ENCODE measurements at regions not wholly inside any gene's neighbourhood (a gene's known extent, or its start where the extent isn't known, plus 50 kb on each side); places are given as distances from the start of the nearest gene placed in this dataset.

DNA sequence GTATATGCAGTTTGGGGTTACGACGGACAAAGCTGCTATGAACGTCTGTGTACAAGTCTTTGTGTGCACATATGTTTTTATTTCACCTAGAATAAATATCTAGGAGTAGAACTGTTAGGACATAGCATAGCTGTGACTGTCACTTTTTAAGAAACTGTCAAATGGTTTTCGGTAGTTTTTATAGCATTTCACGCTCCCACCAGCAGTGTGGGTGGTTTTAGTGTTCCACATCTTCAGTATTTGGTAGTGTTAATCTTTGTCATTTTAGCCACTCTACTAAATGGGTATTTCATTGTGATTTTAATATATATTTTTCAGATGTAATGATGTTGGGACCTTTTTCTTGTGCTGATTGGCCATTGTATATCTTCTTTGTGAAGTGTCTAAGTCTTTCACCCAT is 109.1 kb upstream of the BCAT1 start:
- DNase-seq = peak in 2 of 3 donors; percentile 8 to 18
- H3K27ac Mint-ChIP-seq = peak overlapping the region; percentile 51 to 93 (median 78)

GRCh38 chr12:25056486-25057130 is 107.7 kb upstream of the BCAT1 start:
- peaks cover 69 to 82% of the 10 kb centered on the region in 2 donors for H3K4me1 Mint-ChIP-seq
- H3K36me3 Mint-ChIP-seq = no peaks in the 10 kb centered on the region
- no peaks in the 10 kb centered on the region for H3K9me3 Mint-ChIP-seq
- no peak for DNase-seq
- H3K27ac Mint-ChIP-seq = peak overlapping the region; percentile 87 to 94 (median 92)
- H3K4me3 Mint-ChIP-seq = peak overlapping the region; percentile 78 to 90 (median 85)
- H3K27me3 Mint-ChIP-seq (ENCODE audit: low read depth in 3 of 3) = peaks cover 4 to 16% (median 12%) of the 10 kb centered on the region in 3 donors

More for the DNA sequence above, 109.1 kb upstream of the BCAT1 start:
- peaks cover 0 to 3% (median 0%) of the 10 kb centered on the region in 3 donors for H3K27me3 Mint-ChIP-seq (ENCODE audit: low read depth in 3 of 3)
- H3K4me1 Mint-ChIP-seq = peaks cover 70 to 84% of the 10 kb centered on the region in 2 donors
- peak overlapping the region; percentile 48 to 74 (median 65) for H3K4me3 Mint-ChIP-seq
- H3K36me3 Mint-ChIP-seq = peaks cover 5% of the 10 kb centered on the region in 3 donors
- no peaks in the 10 kb centered on the region for H3K9me3 Mint-ChIP-seq

GRCh38 chr12:25056011-25056410 is 107.1 kb upstream of the BCAT1 start:
- no peak for DNase-seq
- Mint-ChIP-seq H3K4me3 (peak overlapping the region; percentile 78 to 90 (median 85)), H3K9me3 (no peaks in the 10 kb centered on the region), H3K27ac (peak overlapping the region; percentile 87 to 94 (median 92)), H3K4me1 (peaks cover 70 to 82% of the 10 kb centered on the region in 2 donors), H3K36me3 (no peaks in the 10 kb centered on the region), H3K27me3 (ENCODE audit: low read depth in 3 of 3) (peaks cover 4 to 20% (median 12%) of the 10 kb centered on the region in 3 donors)

- H3K36me3 Mint-ChIP-seq = no peaks in the 10 kb centered on the region
- peaks cover 4 to 23% (median 12%) of the 10 kb centered on the region in 3 donors for H3K27me3 Mint-ChIP-seq (ENCODE audit: low read depth in 3 of 3)
- peaks cover 67 to 76% of the 10 kb centered on the region in 2 donors for H3K4me1 Mint-ChIP-seq
- DNase-seq = peak; percentile 47 to 61 (median 49)
- H3K9me3 Mint-ChIP-seq = no peaks in the 10 kb centered on the region
- H3K4me3 Mint-ChIP-seq = peak overlapping the region; percentile 85 to 95 (median 85)
- H3K27ac Mint-ChIP-seq = peak overlapping the region; percentile 88 to 97 (median 94)
Measured at GRCh38 chr12:25054783-25055144, 105.9 kb upstream of the BCAT1 start.

DNA sequence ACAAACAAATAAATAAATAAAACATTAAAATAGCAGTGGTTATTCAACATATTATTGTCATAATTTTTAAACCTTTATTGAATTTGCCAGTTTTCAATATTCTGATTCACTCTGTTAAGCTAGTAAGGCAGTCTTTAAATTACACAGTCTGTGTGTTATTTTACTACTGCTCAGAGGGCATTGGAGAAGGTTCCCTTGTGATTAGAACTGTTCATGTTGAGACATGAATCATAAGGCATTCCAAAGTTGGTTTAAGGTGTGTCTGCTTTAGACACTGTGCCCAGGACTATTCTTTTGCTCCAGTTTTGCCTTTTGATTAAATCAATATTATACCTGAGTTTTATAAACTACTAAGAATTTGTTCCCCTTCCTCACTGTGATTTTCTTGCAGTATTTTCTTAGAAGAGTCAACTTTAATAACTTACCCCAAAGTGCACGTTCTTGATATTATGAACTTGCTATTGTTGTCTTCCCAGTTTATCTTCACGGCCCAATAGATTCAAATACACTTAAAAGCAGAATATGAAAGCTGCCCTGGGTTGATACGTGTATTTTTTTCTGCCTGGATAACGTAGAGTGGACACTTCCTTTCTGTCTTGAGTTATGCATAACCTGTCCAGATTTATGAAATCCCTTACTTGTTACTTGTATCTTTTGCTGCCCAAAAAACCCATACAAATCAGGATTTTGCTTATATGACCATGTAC is 105.3 kb upstream of the BCAT1 start:
- Mint-ChIP-seq H3K9me3 (no peaks in the 10 kb centered on the region), H3K36me3 (no peaks in the 10 kb centered on the region), H3K27ac (peak overlapping the region; percentile 88 to 97 (median 94)), H3K4me3 (peak overlapping the region; percentile 85 to 95 (median 85)), H3K4me1 (peaks cover 67 to 74% of the 10 kb centered on the region in 2 donors), H3K27me3 (ENCODE audit: low read depth in 3 of 3) (peaks cover 4 to 23% (median 12%) of the 10 kb centered on the region in 3 donors)
- DNase-seq = peak in 1 of 3 donors; percentile 4

DNA sequence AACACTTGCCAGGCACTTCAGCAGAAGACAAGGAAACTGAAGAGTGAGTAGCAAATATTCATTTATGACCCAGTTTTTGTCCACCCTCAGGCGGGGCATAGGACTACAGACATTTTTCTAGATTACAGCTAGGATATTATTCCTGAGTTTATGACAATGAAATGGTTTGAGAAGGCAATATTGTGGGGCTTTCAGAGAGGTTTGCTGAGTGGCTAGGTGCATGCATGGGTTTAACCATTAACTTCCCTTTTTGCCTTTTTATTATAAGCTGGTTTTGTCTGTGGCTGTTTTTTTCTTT is 104.0 kb upstream of the BCAT1 start:
- H3K36me3 Mint-ChIP-seq = no peaks in the 10 kb centered on the region

GRCh38 chr12:25052196-25052913 is 103.5 kb upstream of the BCAT1 start:
- peak; percentile 88 to 91 (median 89) for DNase-seq
- H3K27me3 Mint-ChIP-seq (ENCODE audit: low read depth in 3 of 3) = peaks cover 6 to 23% (median 14%) of the 10 kb centered on the region in 3 donors
- H3K9me3 Mint-ChIP-seq = peaks cover 0 to 2% (median 0%) of the 10 kb centered on the region in 6 donors
- peaks cover 49 to 57% of the 10 kb centered on the region in 2 donors for H3K4me1 Mint-ChIP-seq
- H3K36me3 Mint-ChIP-seq = no peaks in the 10 kb centered on the region
- H3K27ac Mint-ChIP-seq = peak overlapping the region; percentile 97 to 100 (median 99)
- H3K4me3 Mint-ChIP-seq = peak overlapping the region; percentile 97 to 99 (median 99)

More for the DNA sequence above, 104.0 kb upstream of the BCAT1 start:
- H3K4me3 Mint-ChIP-seq = peak overlapping the region; percentile 97 to 99 (median 99)
- H3K27ac Mint-ChIP-seq = peak overlapping the region; percentile 97 to 100 (median 99)
- H3K9me3 Mint-ChIP-seq = no peaks in the 10 kb centered on the region
- H3K4me1 Mint-ChIP-seq = peaks cover 54 to 62% of the 10 kb centered on the region in 2 donors
- peaks cover 4 to 23% (median 12%) of the 10 kb centered on the region in 3 donors for H3K27me3 Mint-ChIP-seq (ENCODE audit: low read depth in 3 of 3)
- DNase-seq = no peak

GRCh38 chr12:25051656-25052195 is 102.8 kb upstream of the BCAT1 start:
- H3K36me3 Mint-ChIP-seq = no peaks in the 10 kb centered on the region
- H3K27me3 Mint-ChIP-seq (ENCODE audit: low read depth in 3 of 3) = peaks cover 6 to 23% (median 14%) of the 10 kb centered on the region in 3 donors
- H3K27ac Mint-ChIP-seq = peak overlapping the region; percentile 97 to 100 (median 99)
- peaks cover 44 to 50% of the 10 kb centered on the region in 2 donors for H3K4me1 Mint-ChIP-seq
- H3K4me3 Mint-ChIP-seq = peak overlapping the region; percentile 97 to 99 (median 99)
- peaks cover 0 to 4% (median 2%) of the 10 kb centered on the region in 6 donors for H3K9me3 Mint-ChIP-seq
- peak in 2 of 3 donors; percentile 87 to 89 for DNase-seq

DNA sequence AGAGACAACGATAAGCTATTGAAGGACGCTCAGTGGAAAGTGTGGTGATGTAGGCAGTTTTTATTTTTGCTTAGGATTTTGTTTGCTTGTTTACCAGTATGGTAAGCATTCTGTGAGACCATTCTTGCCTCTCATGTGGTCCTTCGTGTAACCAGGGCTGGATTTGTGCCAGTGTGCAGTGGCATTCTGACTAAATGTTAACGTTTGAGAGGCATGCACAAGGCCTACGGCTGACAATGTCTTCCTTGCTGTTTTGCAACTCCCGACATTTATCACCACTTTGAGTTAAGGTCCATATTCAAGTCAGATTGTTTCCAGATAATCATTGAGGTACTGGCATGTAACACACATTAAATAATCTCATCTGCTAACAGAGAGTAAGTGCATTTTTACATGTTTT is 102.3 kb upstream of the BCAT1 start:
- Mint-ChIP-seq H3K27me3 (ENCODE audit: low read depth in 3 of 3) (peaks cover 6 to 23% (median 14%) of the 10 kb centered on the region in 3 donors), H3K27ac (peak overlapping the region; percentile 97 to 100 (median 99)), H3K4me3 (peak overlapping the region; percentile 97 to 99 (median 99)), H3K4me1 (peaks cover 38 to 45% of the 10 kb centered on the region in 2 donors), H3K9me3 (peaks cover 0 to 8% (median 3%) of the 10 kb centered on the region in 6 donors), H3K36me3 (peaks cover 0 to 2% (median 0%) of the 10 kb centered on the region in 3 donors)
- no peak for DNase-seq

- Mint-ChIP-seq H3K9me3 (peaks cover 0 to 16% (median 5%) of the 10 kb centered on the region in 6 donors), H3K4me1 (peaks cover 6 to 9% of the 10 kb centered on the region in 2 donors), H3K27me3 (ENCODE audit: low read depth in 3 of 3) (peaks cover 2 to 5% (median 3%) of the 10 kb centered on the region in 3 donors), H3K36me3 (peaks cover 0 to 5% (median 4%) of the 10 kb centered on the region in 3 donors), H3K4me3 (no peak overlapping the region), H3K27ac (no peak overlapping the region)
- no peak for DNase-seq
Measured at GRCh38 chr12:25045869-25046268, 97.0 kb upstream of the BCAT1 start.

GRCh38 chr12:25041006-25041741 is 92.3 kb upstream of the BCAT1 start:
- Mint-ChIP-seq H3K27ac (peak overlapping the region in 4 of 6 donors; percentile 0 to 37 (median 12)), H3K4me3 (no peak overlapping the region), H3K27me3 (ENCODE audit: low read depth in 3 of 3) (peaks cover 2 to 5% (median 3%) of the 10 kb centered on the region in 3 donors), H3K9me3 (peaks cover 0 to 10% (median 2%) of the 10 kb centered on the region in 6 donors), H3K36me3 (peaks cover 0 to 4% (median 3%) of the 10 kb centered on the region in 3 donors), H3K4me1 (peaks cover 2 to 6% of the 10 kb centered on the region in 2 donors)
- DNase-seq = no peak

GRCh38 chr12:25040593-25040992 is 91.7 kb upstream of the BCAT1 start:
- Mint-ChIP-seq H3K27me3 (ENCODE audit: low read depth in 3 of 3) (peaks cover 2 to 8% (median 3%) of the 10 kb centered on the region in 3 donors), H3K4me1 (peaks cover 2 to 6% of the 10 kb centered on the region in 2 donors), H3K9me3 (peaks cover 0 to 5% (median 0%) of the 10 kb centered on the region in 6 donors), H3K4me3 (no peak overlapping the region), H3K27ac (peak overlapping the region in 2 of 6 donors; percentile 0 to 12), H3K36me3 (peaks cover 0 to 4% (median 0%) of the 10 kb centered on the region in 3 donors)
- DNase-seq = no peak
